Glutamatergic neuron (in vitro differentiated cells): ENCODE measurements at regions not wholly inside any gene's neighbourhood (a gene's known extent, or its start where the extent isn't known, plus 50 kb on each side); places are given as distances from the start of the nearest gene placed in this dataset.

ENCODE experiments used
- DNase-seq: peaks from one replicate; pipeline ENCODE4 v3.0.0; 2022
- H3K27ac Mint-ChIP-seq: one replicate; pipeline ENCODE4 v1.8.0; 2020; ENCODE audit warnings: mild to moderate bottlenecking, mixed read lengths, inconsistent platforms; ENCODE audit not compliant: unreplicated experiment
- H3K27me3 Mint-ChIP-seq: one replicate; pipeline ENCODE4 v1.8.0; 2020; ENCODE audit warnings: mild to moderate bottlenecking, moderate library complexity, mixed read lengths, inconsistent platforms; ENCODE audit not compliant: unreplicated experiment
- H3K36me3 Mint-ChIP-seq: one replicate; pipeline ENCODE4 v1.8.0; 2020; ENCODE audit warnings: mild to moderate bottlenecking, mixed read lengths, inconsistent platforms; ENCODE audit not compliant: unreplicated experiment
- H3K4me1 Mint-ChIP-seq: one replicate; pipeline ENCODE4 v1.8.0; 2020; ENCODE audit warnings: mild to moderate bottlenecking, low read depth, mixed read lengths, inconsistent platforms; ENCODE audit not compliant: unreplicated experiment
- H3K4me3 Mint-ChIP-seq: one replicate; pipeline ENCODE4 v1.8.0; 2020; ENCODE audit warnings: mild to moderate bottlenecking, mixed read lengths, inconsistent platforms; ENCODE audit not compliant: unreplicated experiment
- H3K9me3 Mint-ChIP-seq: one replicate; pipeline ENCODE4 v1.8.0; 2020; ENCODE audit warnings: mild to moderate bottlenecking, moderate library complexity, mixed read lengths, inconsistent platforms; ENCODE audit not compliant: unreplicated experiment
- TF ChIP-seq, protein P1 (sequence below): fragments of 200-600 bp; sonication (generic); IDR thresholded peaks from one replicate; pipeline ENCODE4 v1.5.0; 2021; ENCODE audit not compliant: partially characterized antibody, unreplicated experiment

GRCh38 chr16:52690468-52690867, 143.5 kb upstream of the TOX3 start:
- H3K4me3 Mint-ChIP-seq, result no peak overlapping the region
- H3K4me1 Mint-ChIP-seq, result no peaks in the 10 kb centered on the region
- H3K27ac Mint-ChIP-seq, result no peak overlapping the region
- H3K36me3 Mint-ChIP-seq, result peaks cover 10% of the 10 kb centered on the region
- no peak for DNase-seq
- peaks cover 2% of the 10 kb centered on the region for H3K9me3 Mint-ChIP-seq
- TF ChIP-seq, protein P1, sequence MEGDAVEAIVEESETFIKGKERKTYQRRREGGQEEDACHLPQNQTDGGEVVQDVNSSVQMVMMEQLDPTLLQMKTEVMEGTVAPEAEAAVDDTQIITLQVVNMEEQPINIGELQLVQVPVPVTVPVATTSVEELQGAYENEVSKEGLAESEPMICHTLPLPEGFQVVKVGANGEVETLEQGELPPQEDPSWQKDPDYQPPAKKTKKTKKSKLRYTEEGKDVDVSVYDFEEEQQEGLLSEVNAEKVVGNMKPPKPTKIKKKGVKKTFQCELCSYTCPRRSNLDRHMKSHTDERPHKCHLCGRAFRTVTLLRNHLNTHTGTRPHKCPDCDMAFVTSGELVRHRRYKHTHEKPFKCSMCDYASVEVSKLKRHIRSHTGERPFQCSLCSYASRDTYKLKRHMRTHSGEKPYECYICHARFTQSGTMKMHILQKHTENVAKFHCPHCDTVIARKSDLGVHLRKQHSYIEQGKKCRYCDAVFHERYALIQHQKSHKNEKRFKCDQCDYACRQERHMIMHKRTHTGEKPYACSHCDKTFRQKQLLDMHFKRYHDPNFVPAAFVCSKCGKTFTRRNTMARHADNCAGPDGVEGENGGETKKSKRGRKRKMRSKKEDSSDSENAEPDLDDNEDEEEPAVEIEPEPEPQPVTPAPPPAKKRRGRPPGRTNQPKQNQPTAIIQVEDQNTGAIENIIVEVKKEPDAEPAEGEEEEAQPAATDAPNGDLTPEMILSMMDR, result no peak
- no peaks in the 10 kb centered on the region for H3K27me3 Mint-ChIP-seq

DNA sequence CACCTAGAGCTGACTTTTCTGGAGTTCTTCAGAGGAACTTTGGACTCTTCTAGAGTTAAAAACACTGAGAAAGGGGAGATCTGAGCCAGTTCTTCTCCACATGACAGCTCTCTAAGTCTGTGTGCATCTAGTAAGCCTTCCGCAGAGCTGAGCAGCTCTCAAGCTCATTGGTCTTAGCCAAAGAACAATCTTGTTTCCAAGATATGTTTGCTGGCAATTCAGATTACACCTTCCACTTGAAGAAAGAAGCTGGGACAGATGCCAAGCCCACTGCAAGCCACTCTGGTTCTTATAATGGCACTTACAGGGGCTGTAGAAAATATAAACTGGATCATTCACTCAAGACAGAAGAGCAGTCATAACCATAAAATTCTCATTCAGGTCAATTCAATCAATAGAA, 134.1 kb upstream of the TOX3 start:
- H3K9me3 Mint-ChIP-seq, result no peaks in the 10 kb centered on the region
- H3K36me3 Mint-ChIP-seq, result no peaks in the 10 kb centered on the region
- no peak for DNase-seq
- TF ChIP-seq, protein P1, result no peak
- no peaks in the 10 kb centered on the region for H3K27me3 Mint-ChIP-seq
- no peak overlapping the region for H3K27ac Mint-ChIP-seq
- no peak overlapping the region for H3K4me3 Mint-ChIP-seq
- no peaks in the 10 kb centered on the region for H3K4me1 Mint-ChIP-seq

DNA sequence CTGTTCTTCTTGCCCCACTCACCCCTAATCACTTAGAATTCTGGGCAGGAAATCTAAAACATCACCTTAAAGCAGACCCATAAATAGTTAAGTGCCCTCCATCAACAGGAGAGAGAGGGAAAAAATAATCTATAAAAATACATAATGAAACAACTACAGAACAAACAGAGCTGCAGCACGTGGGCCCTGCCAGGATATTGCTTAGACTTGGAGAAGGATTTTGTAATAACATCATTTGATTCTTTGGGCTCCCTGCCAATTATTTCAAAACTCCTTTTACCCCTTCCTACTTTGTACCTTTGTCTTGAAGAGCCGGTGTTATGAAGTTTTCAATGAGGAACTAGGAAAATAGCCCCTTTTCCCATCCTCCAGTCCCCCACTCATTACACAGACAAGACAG, 130.6 kb upstream of the TOX3 start:
- Mint-ChIP-seq H3K4me3 (no peak overlapping the region), H3K4me1 (no peaks in the 10 kb centered on the region), H3K27me3 (no peaks in the 10 kb centered on the region), H3K27ac (no peak overlapping the region), H3K36me3 (no peaks in the 10 kb centered on the region), H3K9me3 (no peaks in the 10 kb centered on the region)
- TF ChIP-seq, protein P1, result no peak
- no peak for DNase-seq

- H3K27me3 Mint-ChIP-seq, result no peaks in the 10 kb centered on the region
- H3K4me3 Mint-ChIP-seq, result no peak overlapping the region
- no peak overlapping the region for H3K27ac Mint-ChIP-seq
- TF ChIP-seq, protein P1, result no peak
- H3K4me1 Mint-ChIP-seq, result no peaks in the 10 kb centered on the region
- no peaks in the 10 kb centered on the region for H3K9me3 Mint-ChIP-seq
- no peak for DNase-seq
- H3K36me3 Mint-ChIP-seq, result no peaks in the 10 kb centered on the region
Measured at GRCh38 chr16:52676959-52677358, 130.0 kb upstream of the TOX3 start.

DNA sequence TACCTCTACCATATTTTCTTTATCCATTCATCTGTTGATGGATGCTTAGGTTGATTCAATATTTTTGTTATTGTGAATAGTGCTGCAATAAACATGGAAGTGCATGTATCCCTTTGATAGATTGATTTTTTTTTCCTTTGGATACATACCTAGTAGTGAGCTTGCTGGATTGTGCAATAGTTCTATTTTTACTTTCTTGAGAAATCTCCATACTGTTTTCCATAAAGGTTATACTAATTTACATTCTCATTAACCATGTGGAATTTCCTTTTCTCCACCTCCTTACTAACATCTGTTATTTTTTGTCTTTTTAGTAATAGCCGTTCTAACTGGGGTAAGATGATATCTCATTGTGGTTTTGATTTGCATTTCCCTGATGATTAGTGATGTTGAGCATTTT, 124.6 kb upstream of the TOX3 start:
- Mint-ChIP-seq H3K27ac (no peak overlapping the region), H3K36me3 (no peaks in the 10 kb centered on the region), H3K9me3 (no peaks in the 10 kb centered on the region), H3K27me3 (no peaks in the 10 kb centered on the region), H3K4me3 (no peak overlapping the region), H3K4me1 (no peaks in the 10 kb centered on the region)
- TF ChIP-seq, protein P1, result no peak
- no peak for DNase-seq
